ENCODE measurements at regions not wholly inside any gene's neighbourhood (a gene's known extent, or its start where the extent isn't known, plus 50 kb on each side); places are given as distances from the start of the nearest gene placed in this dataset.

DNA sequence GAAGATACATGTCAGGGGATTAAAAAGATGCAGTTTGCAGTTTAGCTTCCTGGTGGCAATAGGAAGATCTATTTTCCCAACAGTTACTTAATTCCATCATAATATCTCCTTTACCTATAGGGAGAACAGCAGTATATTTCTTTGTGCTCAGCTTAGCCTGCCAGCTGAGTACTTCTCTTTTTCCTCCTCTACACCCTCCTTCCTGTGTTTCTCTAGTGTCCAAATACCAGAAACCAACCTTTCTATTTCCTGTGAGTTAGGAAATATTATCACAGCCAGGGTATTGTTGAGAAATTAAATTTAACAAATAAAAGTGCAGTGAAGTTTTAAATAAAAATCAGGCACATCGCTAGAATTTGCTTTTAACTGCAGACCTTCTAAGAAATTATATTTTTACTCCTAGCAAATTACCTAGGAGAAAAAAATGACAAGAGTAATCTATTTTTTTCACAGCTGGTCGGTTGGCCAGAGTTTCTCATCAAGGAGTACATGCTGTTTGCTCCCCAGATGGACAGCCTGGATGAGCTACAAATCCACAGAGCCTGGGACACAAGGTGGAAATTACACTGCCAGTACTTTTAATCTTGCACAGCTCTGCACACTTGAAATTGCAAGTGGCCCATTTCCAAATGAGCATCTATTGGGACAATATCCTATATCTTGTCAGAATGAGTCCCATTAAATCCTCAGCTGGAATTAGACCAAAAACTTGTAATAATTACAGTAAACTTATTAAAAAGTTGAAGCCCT is 185.2 kb upstream of the CFAP20DC start:
- TF ChIP-seq SIN3A (IDR thresholded peaks at IDR 0.05; ENCODE audit: borderline replicate concordance, insufficient read depth, low read length) (no peak), POLR2AphosphoS5 (IDR thresholded peaks at IDR 0.05; ENCODE audit: low read depth, low read length) (no peak), FOXP2 (optimal IDR thresholded peaks at IDR 0.05; ENCODE audit: borderline replicate concordance, extremely low read depth, extremely low read length, insufficient read depth) (no peak), TAF1 (IDR thresholded peaks at IDR 0.05; ENCODE audit: borderline replicate concordance, insufficient read depth, low read length) (no peak)
- TF ChIP-seq, protein P1, sequence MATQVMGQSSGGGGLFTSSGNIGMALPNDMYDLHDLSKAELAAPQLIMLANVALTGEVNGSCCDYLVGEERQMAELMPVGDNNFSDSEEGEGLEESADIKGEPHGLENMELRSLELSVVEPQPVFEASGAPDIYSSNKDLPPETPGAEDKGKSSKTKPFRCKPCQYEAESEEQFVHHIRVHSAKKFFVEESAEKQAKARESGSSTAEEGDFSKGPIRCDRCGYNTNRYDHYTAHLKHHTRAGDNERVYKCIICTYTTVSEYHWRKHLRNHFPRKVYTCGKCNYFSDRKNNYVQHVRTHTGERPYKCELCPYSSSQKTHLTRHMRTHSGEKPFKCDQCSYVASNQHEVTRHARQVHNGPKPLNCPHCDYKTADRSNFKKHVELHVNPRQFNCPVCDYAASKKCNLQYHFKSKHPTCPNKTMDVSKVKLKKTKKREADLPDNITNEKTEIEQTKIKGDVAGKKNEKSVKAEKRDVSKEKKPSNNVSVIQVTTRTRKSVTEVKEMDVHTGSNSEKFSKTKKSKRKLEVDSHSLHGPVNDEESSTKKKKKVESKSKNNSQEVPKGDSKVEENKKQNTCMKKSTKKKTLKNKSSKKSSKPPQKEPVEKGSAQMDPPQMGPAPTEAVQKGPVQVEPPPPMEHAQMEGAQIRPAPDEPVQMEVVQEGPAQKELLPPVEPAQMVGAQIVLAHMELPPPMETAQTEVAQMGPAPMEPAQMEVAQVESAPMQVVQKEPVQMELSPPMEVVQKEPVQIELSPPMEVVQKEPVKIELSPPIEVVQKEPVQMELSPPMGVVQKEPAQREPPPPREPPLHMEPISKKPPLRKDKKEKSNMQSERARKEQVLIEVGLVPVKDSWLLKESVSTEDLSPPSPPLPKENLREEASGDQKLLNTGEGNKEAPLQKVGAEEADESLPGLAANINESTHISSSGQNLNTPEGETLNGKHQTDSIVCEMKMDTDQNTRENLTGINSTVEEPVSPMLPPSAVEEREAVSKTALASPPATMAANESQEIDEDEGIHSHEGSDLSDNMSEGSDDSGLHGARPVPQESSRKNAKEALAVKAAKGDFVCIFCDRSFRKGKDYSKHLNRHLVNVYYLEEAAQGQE (IDR thresholded peaks at IDR 0.05; ENCODE audit: insufficient read depth in 1 of 2, low read depth in 2 of 2, low read length in 2 of 2), result no peak

DNA sequence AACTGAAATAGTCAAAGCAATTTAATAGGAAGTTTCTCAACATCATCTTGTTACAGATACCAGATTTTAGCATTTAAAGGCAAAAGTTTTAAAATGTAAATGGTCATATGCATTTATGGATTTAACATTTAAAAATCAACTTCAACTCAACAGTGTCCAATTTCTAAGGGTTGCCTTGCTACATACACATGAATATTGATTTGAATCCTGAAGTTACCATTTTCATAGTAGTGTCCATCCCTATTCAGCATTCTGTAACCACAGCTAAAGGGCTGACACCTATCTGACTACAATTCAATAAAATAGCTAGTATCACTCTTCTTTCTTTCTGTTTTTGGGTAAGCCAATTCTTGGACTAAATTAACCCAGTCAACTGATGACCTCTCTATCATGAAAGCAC is 164.0 kb upstream of the CFAP20DC start:
- no peak for TF ChIP-seq FOXP2 (optimal IDR thresholded peaks at IDR 0.05; ENCODE audit: borderline replicate concordance, extremely low read depth, extremely low read length, insufficient read depth)
- TF ChIP-seq SIN3A (IDR thresholded peaks at IDR 0.05; ENCODE audit: borderline replicate concordance, insufficient read depth, low read length), result no peak
- no peak for TF ChIP-seq POLR2AphosphoS5 (IDR thresholded peaks at IDR 0.05; ENCODE audit: low read depth, low read length)
- TF ChIP-seq, protein P1 (IDR thresholded peaks at IDR 0.05; ENCODE audit: insufficient read depth in 1 of 2, low read depth in 2 of 2, low read length in 2 of 2), result no peak
- TF ChIP-seq TAF1 (IDR thresholded peaks at IDR 0.05; ENCODE audit: borderline replicate concordance, insufficient read depth, low read length), result no peak

- TF ChIP-seq SIN3A (IDR thresholded peaks at IDR 0.05; ENCODE audit: borderline replicate concordance, insufficient read depth, low read length) (no peak), POLR2AphosphoS5 (IDR thresholded peaks at IDR 0.05; ENCODE audit: low read depth, low read length) (no peak), FOXP2 (optimal IDR thresholded peaks at IDR 0.05; ENCODE audit: borderline replicate concordance, extremely low read depth, extremely low read length, insufficient read depth) (no peak), TAF1 (IDR thresholded peaks at IDR 0.05; ENCODE audit: borderline replicate concordance, insufficient read depth, low read length) (no peak)
- TF ChIP-seq, protein P1 (IDR thresholded peaks at IDR 0.05; ENCODE audit: insufficient read depth in 1 of 2, low read depth in 2 of 2, low read length in 2 of 2), result no peak
Measured at GRCh38 chr3:59212128-59212779, 162.4 kb upstream of the CFAP20DC start.

- no peak for TF ChIP-seq TAF1 (IDR thresholded peaks at IDR 0.05; ENCODE audit: borderline replicate concordance, insufficient read depth, low read length)
- TF ChIP-seq, protein P1 (IDR thresholded peaks at IDR 0.05; ENCODE audit: insufficient read depth in 1 of 2, low read depth in 2 of 2, low read length in 2 of 2), result no peak
- no peak for TF ChIP-seq SIN3A (IDR thresholded peaks at IDR 0.05; ENCODE audit: borderline replicate concordance, insufficient read depth, low read length)
- TF ChIP-seq FOXP2 (optimal IDR thresholded peaks at IDR 0.05; ENCODE audit: borderline replicate concordance, extremely low read depth, extremely low read length, insufficient read depth), result no peak
- no peak for TF ChIP-seq POLR2AphosphoS5 (IDR thresholded peaks at IDR 0.05; ENCODE audit: low read depth, low read length)
Measured at GRCh38 chr3:59210260-59210659, 160.4 kb upstream of the CFAP20DC start.
